Pons (tissue), 1 donor: ENCODE measurements at regions not wholly inside any gene's neighbourhood (a gene's known extent, or its start where the extent isn't known, plus 50 kb on each side); places are given as distances from the start of the nearest gene placed in this dataset.
"Not testable (repeated sequence)": the region's sequence is repeated elsewhere in the genome, so short reads cannot be mapped to it uniquely, and the experiment has no call there.

Experiments used
- DNase-seq: peaks from one replicate; pipeline ENCODE4 v3.0.0-alpha.2; 2016; ENCODE audit warnings: low spot score

- DNase-seq, result no peak
These were observed 183.8 kb upstream of the PDE4D start for GRCh38 chr5:60077292-60077691.

- no peak for DNase-seq
These were observed 183.2 kb upstream of the PDE4D start for GRCh38 chr5:60076746-60077145.

GRCh38 chr5:60066502-60066901 is 173.0 kb upstream of the PDE4D start:
- DNase-seq, result no peak

GRCh38 chr5:60060389-60060788 is 166.9 kb upstream of the PDE4D start:
- DNase-seq, result no peak

- no peak for DNase-seq
These were observed 162.7 kb upstream of the PDE4D start for GRCh38 chr5:60056191-60056590.

- no peak for DNase-seq
These were observed 161.6 kb upstream of the PDE4D start for GRCh38 chr5:60055168-60055567.

GRCh38 chr5:60041996-60042664 is 148.6 kb upstream of the PDE4D start:
- DNase-seq, result not testable (repeated sequence)

GRCh38 chr5:60041508-60041907 is 148.0 kb upstream of the PDE4D start:
- not testable (repeated sequence) for DNase-seq

GRCh38 chr5:60036192-60036938 is 142.8 kb upstream of the PDE4D start:
- no peak for DNase-seq

GRCh38 chr5:60026161-60026560 is 132.6 kb upstream of the PDE4D start:
- DNase-seq, result no peak

- DNase-seq, result no peak
These were observed 130.6 kb upstream of the PDE4D start for GRCh38 chr5:60024104-60024503.

- DNase-seq, result no peak
These were observed 129.7 kb upstream of the PDE4D start for GRCh38 chr5:60023255-60023654.

- no peak for DNase-seq
These were observed 126.9 kb upstream of the PDE4D start for GRCh38 chr5:60020457-60020856.

GRCh38 chr5:60018960-60019359 is 125.4 kb upstream of the PDE4D start:
- DNase-seq, result not testable (repeated sequence)

GRCh38 chr5:60018091-60018490 is 124.6 kb upstream of the PDE4D start:
- no peak for DNase-seq

GRCh38 chr5:60014331-60014730 is 120.8 kb upstream of the PDE4D start:
- no peak for DNase-seq

- no peak for DNase-seq
These were observed 117.3 kb upstream of the PDE4D start for GRCh38 chr5:60010853-60011252.

GRCh38 chr5:60010328-60010727 is 116.8 kb upstream of the PDE4D start:
- no peak for DNase-seq

GRCh38 chr5:60007729-60008128 is 114.2 kb upstream of the PDE4D start:
- DNase-seq, result no peak

GRCh38 chr5:59999056-59999455 is 105.5 kb upstream of the PDE4D start:
- no peak for DNase-seq

- DNase-seq, result no peak
These were observed 98.7 kb upstream of the PDE4D start for GRCh38 chr5:59992206-59992605.

GRCh38 chr5:59988396-59988795 is 94.9 kb upstream of the PDE4D start:
- no peak for DNase-seq

GRCh38 chr5:59976342-59976741 is 82.8 kb upstream of the PDE4D start:
- no peak for DNase-seq

GRCh38 chr5:59972043-59972442 is 78.5 kb upstream of the PDE4D start:
- no peak for DNase-seq
